Stimulated activated CD4-positive, alpha-beta T cell treated with anti-CD3 and anti-CD28 coated beads, TNF-alpha, amount 100 ng/mL, for 48 hours (primary cell): ENCODE measurements at regions not wholly inside any gene's neighbourhood (a gene's known extent, or its start where the extent isn't known, plus 50 kb on each side); places are given as distances from the start of the nearest gene placed in this dataset.

ENCODE experiments used
- DNase-seq, 3 donors: peaks; one replicate each; pipeline ENCODE4 v3.0.0-alpha.2; 2020; ENCODE audit warnings: low read depth in 3 of 3

DNA sequence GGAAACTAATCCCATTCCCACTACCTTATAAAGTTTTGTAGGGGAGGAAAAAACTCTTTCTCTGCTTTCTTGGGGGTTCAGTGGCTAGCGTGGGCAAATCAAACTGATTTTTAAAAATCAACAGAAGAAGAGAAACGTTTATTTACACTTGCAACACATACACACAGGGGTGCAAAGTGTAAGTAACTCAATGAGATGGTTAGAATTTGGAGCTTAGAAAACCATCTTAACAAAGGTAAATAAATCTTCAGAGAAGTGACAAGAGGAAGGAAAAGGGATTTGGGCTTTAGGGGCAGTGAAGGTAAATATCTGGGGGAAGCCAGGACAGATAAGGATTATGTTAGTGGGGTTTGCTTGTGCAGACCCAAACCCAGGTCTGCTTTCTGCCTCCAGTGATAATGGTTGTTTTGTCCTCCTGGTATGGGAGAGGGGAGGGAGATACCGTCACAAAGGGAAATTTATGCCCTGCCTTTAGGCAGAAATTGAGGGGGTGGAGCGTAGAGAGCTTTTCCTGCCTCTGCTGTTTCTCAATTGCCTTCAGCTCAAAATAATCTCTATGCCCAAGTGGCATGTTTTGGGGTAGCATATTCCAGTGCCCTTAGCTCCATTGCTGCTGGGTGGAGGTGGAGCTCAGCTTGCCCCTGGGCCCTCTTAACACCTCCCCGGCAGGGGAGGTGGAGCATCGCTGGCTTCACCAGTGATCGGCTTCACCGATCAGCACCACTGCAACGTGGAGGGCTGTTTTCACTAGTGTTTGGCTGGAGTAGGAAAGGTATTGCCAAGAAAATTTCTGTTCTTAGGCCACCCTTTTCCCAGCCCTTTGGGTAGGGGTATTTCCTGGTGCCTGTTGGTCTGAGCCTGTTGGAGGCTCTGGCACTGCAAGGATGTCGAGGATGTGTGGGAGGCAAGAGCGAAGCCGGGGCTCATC lies 92.2 kb downstream of the TEX51 start:
- no peak for DNase-seq

- no peak for DNase-seq
Measured at GRCh38 chr2:126994340-126994777, 95.7 kb downstream of the TEX51 start.

DNA sequence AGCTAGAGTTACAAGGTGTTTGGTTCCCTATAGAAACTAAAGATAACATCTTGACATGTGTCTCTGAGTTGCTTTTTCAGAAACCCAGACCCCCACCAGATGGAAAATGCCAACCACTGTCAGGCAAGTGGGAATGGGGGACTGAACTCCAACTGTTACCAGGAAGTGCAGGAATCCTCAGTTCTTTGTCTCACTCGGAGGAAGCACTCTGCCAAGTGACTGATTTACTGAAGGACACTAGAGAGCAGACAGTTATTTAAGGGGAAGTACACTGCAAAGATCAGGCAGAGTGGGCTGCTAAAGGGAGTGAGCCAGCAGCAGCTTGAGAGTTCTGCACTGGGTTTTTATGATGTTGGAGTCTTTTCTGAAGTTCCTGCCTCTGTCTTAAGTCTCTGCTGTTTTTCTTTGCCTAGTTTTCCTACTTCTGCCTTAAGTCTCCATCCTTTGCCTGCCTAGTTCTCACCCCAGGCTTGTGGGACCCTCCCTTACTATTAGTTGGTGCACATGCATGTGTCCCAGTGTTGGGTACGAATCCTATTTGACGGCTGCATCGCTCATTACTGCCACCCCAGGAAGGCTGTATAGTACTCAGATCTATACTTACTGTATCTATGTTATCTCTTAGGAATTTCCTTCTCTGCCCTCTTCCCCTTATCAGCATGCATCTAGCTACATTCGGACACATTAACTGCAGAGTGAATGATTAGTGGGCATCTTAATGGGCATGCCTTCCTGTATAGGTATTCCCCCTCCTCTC lies 97.1 kb downstream of the TEX51 start:
- no peak for DNase-seq

DNA sequence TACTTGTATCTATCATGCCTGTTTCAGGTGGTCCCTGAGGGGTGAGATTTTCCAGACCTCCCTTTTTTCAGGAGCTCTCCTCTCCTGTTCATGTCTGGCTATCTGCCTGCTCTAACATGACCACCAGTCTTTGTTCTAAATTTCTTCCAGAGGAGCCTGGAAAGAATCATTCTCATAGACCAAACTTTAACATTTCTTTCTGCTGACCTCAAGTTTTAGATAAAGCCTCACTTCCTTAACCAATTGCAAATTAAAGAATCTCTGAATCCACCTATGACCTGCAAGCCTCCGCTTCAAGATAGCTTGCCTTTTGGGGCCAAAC lies 97.6 kb downstream of the TEX51 start:
- DNase-seq = no peak
